T-helper 22 cell (primary cell): ENCODE measurements at regions not wholly inside any gene's neighbourhood (a gene's known extent, or its start where the extent isn't known, plus 50 kb on each side); places are given as distances from the start of the nearest gene placed in this dataset.

ENCODE experiments used
- DNase-seq: peaks from one replicate; pipeline ENCODE4 v3.0.0-alpha.2; 2020; ENCODE audit warnings: low read depth

DNA sequence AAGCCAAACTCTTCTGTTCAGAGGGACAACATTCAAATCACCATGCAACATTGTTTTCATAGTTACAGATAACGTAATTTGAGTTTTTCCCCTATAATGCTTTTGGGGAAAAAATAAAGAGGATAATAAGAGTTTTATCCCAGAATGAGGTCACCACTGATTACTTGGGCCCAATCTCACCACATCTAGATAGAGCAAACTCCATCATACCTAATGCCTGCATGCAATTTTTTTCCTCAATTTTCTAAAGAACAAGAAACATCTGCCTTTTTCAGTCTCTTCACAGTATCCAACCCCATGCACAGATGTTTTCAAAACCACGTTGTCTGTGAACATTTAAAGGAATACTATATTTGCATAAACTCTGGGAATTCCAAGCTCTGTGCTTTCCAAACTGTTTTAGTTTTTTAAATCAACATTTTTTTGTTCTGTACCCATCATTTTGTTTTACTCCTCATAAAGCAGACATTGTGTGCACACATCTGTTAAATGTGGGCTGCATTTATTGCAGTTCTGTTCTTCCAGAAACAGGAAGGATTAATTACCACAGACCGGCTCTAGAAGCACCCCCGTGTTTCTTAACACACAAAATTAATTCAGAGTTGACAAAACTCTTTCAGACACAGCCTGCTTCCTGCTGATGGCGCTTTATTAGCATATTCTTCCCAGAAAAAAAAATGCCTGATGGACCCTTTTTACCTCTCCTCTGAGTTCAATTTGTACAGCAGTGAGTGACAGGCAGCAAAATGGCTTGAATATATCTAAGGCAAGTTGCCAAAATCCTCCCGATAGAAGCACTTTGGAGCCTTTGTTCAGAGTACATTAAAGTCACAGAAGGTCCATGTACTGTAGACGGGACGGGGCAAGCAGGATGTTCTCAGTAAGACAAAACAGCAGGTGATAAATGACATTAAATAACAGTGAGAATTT is 1171.9 kb downstream of the EFNB2 start:
- DNase-seq = no peak

DNA sequence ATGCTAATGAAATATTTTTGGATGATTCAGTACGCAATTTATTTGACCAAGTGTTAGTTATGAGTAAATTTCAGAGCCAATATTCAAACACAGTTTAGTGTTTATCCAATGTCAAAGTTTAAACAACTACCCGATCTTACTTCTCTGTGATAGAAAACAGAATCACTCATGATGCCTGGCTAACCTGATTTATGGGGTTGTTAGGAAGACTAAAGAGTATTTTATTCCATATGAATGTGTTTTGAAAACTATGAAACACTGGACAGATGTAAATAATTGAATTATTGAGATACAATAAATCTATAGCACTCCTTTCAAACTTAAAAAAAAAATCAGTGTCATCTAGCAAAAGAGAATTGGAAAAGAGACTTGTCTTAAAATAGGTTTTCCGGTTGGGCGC is 1181.8 kb downstream of the EFNB2 start:
- no peak for DNase-seq

DNA sequence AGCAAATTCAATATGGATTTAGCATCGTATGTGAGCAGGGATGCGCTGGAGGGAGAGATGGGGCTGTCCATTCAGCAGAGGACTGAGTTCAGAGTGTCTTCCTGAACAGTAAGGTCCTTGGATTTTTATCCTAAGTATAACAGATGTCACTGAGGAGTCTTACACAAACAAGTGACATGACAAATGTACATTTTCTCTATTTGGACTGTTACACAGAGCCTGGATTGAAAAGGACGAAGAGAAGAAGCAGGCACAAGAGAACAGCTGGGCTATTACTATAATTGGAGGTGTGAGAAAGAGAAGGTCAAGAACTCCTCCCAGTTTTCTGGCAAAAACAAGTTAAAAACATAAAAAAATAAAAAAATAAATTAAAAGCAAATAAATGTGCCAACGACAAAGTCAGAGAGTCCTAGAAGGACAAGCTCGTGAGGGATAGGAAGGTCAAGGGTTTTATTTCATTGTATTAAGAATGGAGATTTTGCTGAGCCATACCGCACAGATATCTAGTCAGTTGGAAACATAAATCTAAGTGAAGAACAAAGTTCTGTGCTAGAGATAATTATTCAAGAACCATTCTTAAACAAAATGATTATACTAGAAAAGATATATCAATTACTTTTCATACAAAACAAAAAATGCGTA is 1186.3 kb downstream of the EFNB2 start:
- no peak for DNase-seq

DNA sequence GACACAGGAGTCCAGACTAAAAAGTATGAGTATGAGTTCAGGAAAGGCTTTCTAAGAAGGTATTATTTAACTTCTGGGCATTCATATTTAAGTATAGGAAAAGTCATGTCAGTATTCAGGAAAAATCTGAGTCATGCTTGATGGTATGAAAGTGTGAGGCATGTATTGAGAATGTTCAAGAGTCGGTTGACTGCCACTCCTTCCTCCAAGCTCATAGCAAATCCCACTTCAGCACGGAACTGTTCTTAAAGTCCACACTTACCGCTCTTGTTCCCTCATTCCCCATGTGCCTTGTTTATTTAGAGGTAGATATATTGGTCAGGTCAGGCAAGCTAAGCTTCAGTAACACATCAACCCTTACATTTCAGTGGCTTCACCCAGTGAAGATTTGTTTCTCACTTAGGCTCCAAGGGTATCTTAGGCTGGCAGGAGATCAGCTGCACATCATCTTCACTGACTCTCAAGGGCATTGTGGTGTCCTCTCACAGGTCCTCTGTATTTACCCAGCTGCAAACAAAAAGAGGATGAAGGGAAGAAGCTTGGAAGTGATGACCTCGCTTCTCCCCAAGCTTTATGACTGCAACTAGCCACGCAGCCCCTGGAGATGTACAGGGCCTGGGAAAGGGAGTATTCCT is 1189.2 kb downstream of the EFNB2 start:
- no peak for DNase-seq

DNA sequence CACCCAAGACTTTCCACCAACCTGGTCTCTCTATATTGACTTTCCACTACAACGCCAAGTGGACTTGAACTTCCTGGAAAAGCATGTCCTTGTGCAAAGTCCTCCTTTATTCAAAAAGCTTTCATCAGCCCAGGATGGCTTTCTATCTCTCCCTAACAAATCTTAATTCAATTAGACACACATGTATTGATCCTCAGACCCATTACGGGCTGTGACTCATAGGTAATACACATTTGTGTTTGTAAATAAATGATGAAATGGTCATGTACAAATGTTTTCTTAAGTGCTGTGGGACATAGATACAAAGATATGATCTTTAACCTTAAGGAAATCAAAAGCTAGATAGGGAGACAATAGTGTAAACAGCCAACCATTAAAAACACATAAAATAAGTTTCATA is 1189.7 kb downstream of the EFNB2 start:
- DNase-seq = no peak

DNA sequence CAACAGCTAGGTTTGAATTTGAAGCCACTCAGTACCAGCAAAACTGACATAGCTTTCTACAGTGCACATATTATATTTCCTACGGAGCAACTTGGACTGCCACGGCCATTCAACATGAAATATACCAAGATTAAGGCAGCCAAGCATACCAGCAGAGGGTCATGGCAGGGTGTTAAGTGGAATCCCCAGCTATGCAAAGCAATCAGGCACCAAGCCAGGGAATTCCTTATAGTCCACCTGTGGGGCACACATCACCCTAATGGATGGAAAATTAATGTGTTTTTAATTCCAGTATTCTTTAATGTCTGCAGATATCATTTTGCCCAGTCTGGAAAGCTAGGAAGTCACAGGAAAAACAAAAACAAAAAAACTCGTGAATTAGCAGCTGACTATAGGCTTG is 1190.3 kb downstream of the EFNB2 start:
- no peak for DNase-seq

DNA sequence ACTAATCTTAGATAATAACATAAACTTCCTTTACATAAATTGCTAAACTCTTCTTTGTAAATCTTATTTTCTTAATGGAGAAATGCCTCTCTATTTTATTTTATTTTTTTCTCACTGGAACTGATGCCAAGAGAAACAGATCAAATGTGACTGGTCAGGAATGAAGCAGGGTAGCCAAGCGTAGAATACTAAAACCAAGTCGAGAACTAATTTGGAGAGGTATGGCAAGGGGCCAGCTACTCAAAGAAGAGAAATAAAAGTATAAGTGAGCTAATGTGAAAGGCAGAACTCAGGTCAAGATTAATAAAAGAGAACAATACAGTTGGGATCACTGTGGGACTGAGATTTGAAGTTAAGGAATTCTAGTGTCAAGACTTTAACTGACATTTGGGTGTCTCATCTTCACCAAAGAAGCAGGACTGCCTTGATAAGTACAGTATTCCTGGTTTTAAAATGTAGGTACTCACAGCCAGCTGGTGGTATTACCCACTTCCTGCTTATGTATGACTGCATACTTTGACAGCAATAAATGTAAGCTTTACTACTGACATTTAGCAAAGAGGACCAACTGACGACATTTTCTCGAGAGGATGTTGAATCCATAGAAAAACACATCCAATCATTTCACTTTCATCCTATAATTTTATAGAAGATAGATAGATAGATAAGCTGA is 1192.2 kb downstream of the EFNB2 start:
- DNase-seq = no peak

DNA sequence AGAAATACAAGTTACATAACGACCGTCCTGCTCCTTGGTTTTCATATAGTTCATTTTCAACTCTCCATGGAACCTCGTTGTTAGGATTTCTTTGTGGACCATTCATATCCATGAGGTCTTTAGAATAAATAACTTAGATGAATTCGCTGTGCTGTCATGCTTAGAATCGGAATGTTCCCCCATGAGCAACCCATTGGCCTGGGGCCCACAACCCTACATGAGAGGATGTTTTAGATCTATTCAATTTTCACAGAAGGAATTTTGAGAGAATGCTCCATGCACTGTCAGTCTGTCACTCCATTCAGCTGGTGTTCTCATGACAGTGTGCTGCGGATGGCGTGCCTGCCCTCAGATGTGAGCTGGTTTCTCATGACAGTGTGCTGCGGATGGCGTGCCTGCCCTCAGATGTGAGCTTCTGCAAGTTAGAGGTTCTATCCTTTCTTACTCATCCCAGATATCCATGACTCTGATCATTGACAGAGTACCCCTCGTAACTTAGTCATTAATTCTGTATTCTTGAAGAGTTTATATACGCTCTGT is 1193.1 kb downstream of the EFNB2 start:
- DNase-seq = no peak

DNA sequence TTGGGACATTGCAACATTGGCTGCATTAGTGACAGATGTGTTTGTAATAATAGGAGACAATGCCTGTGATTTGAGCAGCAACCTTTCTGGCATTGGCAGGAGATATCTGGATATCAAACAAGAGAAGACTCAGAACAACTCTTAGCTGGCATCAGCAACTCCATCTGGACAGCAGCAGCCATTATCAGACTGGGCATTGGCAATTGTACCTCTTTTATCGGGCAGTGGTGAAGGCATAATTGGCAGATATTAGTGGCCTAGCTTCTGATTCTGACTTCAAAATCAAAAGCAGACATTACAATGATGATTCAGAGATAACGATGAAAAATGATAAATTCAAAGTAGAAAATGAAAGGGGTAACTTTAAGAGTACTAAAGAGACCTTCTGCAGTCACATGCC is 1193.7 kb downstream of the EFNB2 start:
- no peak for DNase-seq

DNA sequence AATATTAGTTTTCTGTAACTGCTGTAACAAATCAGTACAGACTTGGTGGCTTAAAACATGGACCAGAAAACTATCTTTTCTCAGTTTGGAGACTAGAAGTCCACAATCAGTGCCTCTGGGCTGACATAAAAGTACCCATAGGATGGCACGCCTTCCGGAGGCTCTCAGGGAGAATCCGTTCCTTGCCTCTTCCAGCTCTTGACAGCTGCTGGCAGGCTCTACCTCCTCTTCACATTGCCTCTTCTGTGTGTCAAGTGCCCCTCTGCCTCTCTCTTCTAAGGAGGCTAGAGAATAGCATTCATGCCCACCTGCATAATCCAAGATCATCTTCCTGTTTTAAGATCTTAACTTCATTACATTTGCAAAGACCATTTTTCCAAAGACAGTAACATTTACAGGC is 1194.2 kb downstream of the EFNB2 start:
- DNase-seq = no peak

DNA sequence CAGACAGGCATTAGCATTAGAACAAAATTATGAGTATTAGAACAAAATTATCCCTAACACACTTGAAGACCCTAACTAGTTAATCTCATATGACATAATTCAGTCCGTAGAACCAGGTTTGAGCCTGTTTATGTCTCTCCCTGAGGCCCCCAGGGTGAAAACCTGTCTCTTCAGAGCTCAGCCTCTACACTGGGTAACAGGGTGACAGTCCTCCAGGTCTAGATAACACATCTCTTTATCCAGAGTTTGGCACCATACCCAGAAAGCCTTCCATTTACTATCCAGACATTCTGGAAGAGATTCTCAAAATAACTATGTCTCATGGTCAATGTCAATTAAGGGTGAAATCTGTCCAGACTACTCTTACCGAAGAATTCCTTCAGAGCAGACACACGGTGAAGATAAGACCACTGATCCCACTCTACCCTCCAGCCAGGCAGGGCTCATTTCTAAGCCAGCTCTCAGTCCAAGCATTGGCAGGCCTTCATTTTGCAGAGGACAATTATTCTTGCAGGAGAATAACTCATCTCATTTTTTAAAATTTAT is 1195.3 kb downstream of the EFNB2 start:
- no peak for DNase-seq

DNA sequence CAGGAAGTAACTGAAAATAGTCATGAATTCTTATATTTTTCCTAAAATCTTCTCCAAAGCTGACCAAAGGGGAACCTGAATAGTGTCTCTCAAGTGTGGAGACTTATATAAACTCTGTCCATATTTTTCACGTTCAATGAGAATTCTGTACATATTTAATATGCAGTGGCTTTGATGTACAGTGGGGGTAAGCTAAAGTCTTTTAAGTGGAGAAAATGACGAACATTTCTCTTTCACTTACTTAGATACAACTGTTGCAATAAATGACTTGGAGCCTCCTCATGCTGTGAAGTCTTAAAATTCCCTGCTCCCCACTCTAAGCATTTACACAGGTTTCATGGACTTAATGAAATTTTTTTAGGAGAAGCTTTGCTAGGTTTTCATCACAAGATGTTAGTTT is 1196.7 kb downstream of the EFNB2 start:
- DNase-seq = no peak

DNA sequence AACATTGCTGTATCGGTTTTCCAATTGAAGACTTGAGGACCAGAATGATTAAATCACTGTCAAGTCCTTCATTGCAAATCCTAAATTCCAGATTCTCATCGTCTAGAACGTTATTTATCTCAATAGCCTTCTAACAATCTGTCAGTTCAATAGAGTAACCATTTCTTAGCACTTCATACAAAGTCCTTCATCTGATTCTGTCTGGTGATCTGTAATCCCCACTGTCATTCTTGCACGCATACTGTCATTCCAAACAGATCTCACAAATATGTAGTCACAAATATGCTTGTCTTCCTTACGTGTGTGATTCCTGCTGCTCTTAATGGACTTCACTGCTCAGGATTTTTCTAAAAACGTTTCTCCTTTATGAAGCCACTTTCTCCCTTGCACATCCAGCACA is 1197.5 kb downstream of the EFNB2 start:
- DNase-seq = no peak

DNA sequence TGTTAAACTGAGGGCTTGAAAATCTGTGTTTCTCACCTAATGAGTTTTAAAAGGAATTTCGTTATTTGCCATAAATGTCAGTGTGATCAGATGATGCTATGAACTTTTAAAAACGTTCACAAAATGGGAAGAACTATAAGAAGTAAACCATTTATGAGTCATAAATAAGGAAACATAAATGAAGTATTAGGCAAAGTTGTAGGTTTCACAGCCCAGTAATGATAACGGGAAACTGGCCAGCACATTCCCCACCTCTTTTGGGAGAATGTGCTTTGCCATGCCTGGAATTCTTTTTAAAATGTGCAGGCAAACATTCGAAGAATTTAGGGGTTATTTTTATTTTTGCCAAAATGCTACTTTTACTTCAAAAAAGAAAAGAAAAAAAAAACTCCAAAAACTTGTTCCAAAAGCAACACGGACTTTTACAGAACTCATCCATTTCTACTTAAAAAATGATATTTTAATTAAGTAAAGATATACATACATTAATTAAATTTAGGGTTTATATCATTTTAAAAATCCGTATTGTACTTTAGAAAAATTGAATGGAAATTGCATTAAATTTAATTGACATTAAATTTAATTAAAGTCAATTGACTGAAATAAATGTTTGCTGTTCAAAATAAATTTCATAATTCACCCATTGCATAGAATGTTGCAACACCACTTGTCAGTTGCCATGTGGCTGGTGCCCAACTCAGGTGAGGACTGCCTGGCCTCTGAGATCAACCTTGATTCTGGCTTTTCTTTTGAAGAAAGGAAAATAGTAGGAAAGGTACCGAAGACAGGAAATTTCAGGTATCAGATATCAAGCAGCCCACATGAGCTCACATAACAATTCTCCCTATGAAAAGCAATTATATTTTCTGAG is 1198.5 kb downstream of the EFNB2 start:
- DNase-seq = no peak

DNA sequence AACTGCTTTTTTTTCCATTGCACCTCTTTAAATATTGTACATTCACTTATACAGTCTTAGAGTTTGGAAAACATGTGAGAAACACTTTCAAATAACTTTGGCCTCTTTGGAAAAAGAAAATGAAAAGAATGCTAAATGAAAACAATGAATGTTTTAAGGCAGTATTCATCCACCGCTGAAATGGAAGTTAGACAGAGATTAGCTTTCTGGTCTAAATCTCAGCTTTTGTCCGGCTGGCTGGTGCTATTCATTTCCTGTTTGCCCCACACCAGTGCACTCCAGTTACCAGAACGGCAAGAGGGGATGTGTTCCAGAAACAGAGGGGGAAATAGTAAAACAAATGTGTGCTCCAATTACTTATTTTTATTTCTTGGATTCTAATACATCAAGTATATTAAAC is 1201.3 kb downstream of the EFNB2 start:
- DNase-seq = no peak

DNA sequence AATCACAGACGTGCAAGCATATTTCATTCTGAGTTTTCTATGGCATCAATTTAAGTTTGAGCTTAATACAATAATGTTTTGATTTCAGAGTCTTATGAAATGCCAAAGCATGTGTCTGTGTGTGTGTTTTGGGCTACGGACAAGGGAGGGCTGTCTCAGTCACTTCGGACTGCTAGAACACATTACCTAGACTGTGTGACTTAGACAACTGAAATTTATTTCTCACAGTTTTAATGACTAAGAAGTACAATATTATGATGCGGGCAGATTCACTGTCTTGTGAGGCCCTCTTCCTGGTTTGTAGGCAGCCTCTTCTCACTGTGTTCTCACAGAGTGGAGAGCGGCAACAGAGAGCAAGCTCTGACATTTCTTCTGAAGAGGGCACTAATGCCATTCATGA is 1202.0 kb downstream of the EFNB2 start:
- no peak for DNase-seq

DNA sequence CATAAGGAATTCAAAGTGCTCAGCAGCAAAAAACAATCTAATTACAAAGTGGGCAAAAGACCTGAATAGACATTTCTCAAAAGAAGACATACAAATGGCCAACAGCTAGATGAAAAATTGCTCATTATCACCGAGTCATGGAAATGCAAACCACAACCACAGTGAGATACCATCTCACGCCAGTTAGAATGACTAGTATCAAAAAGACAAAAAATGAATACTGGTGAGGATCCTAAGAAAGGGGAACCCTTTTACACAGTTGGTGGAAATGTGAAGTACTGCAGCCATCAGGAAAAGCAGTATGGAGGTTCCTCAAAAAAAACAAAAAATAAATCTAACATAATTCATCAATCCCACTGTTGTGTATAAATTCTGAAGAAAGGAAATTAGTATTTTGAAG is 1206.1 kb downstream of the EFNB2 start:
- DNase-seq = no peak

DNA sequence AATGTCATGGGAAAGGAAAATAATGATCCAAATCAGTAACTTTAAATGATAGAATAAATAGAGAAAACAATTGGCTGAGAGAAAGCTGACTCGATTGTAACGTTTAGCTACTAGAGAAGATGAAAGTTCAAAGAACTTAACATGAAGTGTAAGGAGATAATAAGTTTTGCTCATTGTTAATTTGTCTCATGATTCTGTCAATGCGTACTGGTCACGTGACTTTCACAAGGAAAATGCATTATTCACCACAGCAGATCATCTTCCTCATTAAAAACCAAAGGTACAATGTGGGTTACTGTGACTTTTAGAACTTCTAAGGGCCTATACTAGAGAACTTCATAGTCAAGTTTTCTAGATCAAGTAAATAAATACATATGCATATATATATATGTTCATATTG is 1207.2 kb downstream of the EFNB2 start:
- DNase-seq = no peak

DNA sequence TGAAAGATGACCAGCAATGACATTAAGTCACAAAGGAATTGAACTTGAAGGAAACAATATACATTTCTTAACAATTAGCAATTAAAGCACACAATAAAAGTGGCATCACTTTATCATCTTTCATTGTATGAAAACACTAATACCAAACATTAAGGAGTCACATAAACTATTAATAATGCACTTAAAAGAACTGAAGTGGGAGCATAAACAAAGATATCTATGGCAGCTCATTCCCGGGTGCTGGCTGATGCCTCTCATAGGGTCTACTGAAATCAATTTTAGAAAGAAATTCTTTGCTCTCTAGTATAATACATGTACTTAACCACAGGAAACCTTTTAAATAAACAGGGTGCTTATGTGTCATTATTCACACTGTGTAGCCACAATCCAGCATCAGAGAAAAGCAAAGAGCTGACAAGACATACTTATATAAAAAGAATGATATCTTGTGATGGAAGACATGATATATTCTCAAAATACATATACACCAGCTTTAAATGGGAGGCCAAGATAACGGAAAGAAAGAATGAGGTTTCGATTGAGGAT is 1207.8 kb downstream of the EFNB2 start:
- DNase-seq = no peak

DNA sequence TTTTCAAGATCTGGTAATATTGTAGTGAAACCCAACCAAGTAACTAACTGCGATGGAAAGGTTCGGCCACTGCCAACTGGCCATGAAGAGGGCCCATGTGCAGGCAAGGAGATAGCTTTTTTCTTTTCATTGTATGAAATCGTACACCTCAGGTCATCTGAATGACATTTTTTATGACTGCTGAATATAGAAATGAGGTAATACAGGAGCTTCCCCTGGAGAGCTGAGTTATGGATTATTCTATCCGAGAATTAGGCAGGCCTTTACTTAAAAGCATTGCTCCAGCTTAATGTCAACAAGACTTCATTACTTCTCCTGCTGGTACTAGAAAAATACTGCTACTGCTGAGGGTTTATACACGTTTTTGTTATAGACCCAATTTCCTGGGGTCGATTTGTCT is 1215.6 kb downstream of the EFNB2 start:
- DNase-seq = no peak

DNA sequence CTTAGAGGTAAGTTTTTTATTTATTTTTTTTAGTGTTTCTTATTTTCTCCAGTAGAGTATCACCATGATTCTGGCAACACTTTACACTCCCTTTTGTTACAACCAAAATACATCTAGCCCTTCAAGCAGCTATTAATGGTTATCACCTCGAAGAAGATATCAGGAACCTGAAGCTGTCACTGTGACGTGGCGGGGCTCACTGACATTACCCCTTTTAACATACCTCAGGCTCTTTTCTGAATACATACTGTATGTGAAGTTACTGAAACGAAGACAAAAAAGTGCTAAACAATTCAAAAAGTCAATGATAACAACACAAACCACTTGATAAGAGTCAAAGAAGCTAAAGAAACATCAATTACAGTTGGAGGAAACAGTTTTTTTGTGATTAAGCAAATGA is 1218.7 kb downstream of the EFNB2 start:
- no peak for DNase-seq
